ENCODE measurements at regions not wholly inside any gene's neighbourhood (a gene's known extent, or its start where the extent isn't known, plus 50 kb on each side); places are given as distances from the start of the nearest gene placed in this dataset.

DNA sequence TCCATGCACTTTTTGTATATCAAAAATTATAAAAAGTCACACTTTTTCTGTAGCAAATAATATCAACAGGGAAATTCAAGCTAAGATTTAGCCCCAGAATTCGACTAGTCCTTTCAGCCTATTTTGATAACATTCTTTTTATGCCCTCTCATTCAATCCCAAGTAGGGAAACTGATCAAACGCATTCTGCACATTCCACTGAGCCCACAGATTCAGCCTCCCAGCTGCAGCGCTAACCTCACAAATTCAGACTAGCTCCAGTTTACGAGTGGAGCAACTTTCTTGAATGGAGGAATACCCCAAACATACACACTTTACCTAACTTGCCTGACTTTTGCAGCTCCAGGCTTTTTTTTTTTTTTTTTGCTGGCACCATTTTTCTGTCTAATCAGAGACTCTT is 70.3 kb upstream of the HEY2 start:
- Histone ChIP-seq H3K27ac (ENCODE audit: low read depth, low read length) (no peak overlapping the region), H3K4me3 (ENCODE audit: low read length) (no peak overlapping the region), H3K27me3 (ENCODE audit: control insufficient read depth in 2 of 2, insufficient read depth in 2 of 2, low read length in 2 of 2) (peaks cover 0 to 2% of the 10 kb centered on the region in 2 donors), H3K4me1 (ENCODE audit: control insufficient read depth in 2 of 2, insufficient read depth in 2 of 2, low read length in 2 of 2) (no peaks in the 10 kb centered on the region), H3K36me3 (ENCODE audit: control insufficient read depth in 2 of 3, insufficient read depth in 3 of 3, low read length in 3 of 3) (no peaks in the 10 kb centered on the region), H3K9me3 (ENCODE audit: control insufficient read depth in 2 of 3, low read length in 3 of 3) (no peaks in the 10 kb centered on the region)
- intact Hi-C loops (cut with micrococcal nuclease): no loop called here
- ChIA-PET POLR2A (no interaction called here), CTCF (no interaction called here)
- Mint-ChIP-seq H3K27me3 (peaks cover 27 to 47% (median 33%) of the 10 kb centered on the region in 5 donors), H3K4me3 (no peak overlapping the region), H3K36me3 (peaks cover 0 to 9% (median 0%) of the 10 kb centered on the region in 5 donors), H3K9me3 (peaks cover 0 to 12% (median 4%) of the 10 kb centered on the region in 11 donors), H3K4me1 (peaks cover 0 to 13% (median 9%) of the 10 kb centered on the region in 7 donors), H3K27ac (peak overlapping the region in 1 of 9 donors; percentile 71)
- DNase-seq: no peak
- no peak for ATAC-seq

DNA sequence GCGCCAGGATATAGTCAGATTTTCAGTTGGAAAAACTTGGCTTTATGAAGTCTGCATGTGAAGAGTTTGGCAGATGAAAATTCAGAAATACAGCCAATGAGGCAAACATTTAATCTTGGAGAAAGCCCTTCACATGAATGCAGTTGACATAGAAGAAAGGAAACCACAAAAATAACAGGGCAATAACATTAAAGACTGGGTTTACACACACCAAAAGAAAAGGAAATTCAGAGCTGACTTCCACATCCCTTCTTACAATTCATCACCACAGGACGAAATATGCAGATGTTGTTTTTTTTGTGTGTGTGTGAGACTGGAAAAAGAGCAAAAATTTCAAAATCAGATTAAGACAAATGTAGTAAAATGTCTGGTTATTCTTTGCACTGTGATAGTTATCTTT is 69.8 kb upstream of the HEY2 start:
- Mint-ChIP-seq H3K4me1 (peaks cover 0 to 13% (median 9%) of the 10 kb centered on the region in 7 donors), H3K4me3 (peak overlapping the region in 1 of 10 donors; percentile 24), H3K36me3 (peaks cover 0 to 9% (median 0%) of the 10 kb centered on the region in 5 donors), H3K27ac (no peak overlapping the region), H3K9me3 (peaks cover 0 to 12% (median 4%) of the 10 kb centered on the region in 11 donors), H3K27me3 (peaks cover 27 to 43% (median 32%) of the 10 kb centered on the region in 5 donors)
- Histone ChIP-seq H3K36me3 (ENCODE audit: control insufficient read depth in 2 of 3, insufficient read depth in 3 of 3, low read length in 3 of 3) (no peaks in the 10 kb centered on the region), H3K9me3 (ENCODE audit: control insufficient read depth in 2 of 3, low read length in 3 of 3) (no peaks in the 10 kb centered on the region), H3K4me3 (ENCODE audit: low read length) (no peak overlapping the region), H3K4me1 (ENCODE audit: control insufficient read depth in 2 of 2, insufficient read depth in 2 of 2, low read length in 2 of 2) (no peaks in the 10 kb centered on the region), H3K27ac (ENCODE audit: low read depth, low read length) (no peak overlapping the region), H3K27me3 (ENCODE audit: control insufficient read depth in 2 of 2, insufficient read depth in 2 of 2, low read length in 2 of 2) (peaks cover 0 to 2% of the 10 kb centered on the region in 2 donors)
- CTCF ChIA-PET: no interaction called here
- ATAC-seq (no peak), DNase-seq (no peak)
- POLR2A ChIA-PET: no interaction called here
- intact Hi-C loops (cut with micrococcal nuclease): no loop called here

DNA sequence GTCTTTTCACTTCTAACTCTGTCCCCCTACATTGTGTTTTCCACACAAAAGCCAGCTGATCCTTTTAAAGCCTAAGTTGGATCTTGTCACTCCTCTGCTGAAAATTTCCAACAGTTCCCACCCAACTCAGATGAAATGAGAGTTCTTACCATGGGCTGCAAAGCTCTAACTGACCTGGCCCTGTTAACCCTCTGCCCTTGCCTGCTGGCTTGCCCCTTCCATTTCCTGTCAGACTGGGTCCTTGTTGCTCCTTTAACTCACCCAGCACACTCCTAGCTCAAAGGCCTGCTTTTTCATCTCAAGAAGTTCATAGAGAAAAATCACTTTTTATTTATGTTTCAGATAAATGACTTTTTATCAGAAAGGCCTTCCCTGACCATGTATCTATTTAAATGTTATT is 66.5 kb upstream of the HEY2 start:
- Histone ChIP-seq H3K36me3 (ENCODE audit: control insufficient read depth in 2 of 3, insufficient read depth in 3 of 3, low read length in 3 of 3) (no peaks in the 10 kb centered on the region), H3K9me3 (ENCODE audit: control insufficient read depth in 2 of 3, low read length in 3 of 3) (no peaks in the 10 kb centered on the region), H3K4me1 (ENCODE audit: control insufficient read depth in 2 of 2, insufficient read depth in 2 of 2, low read length in 2 of 2) (no peaks in the 10 kb centered on the region), H3K27ac (ENCODE audit: low read depth, low read length) (no peak overlapping the region), H3K27me3 (ENCODE audit: control insufficient read depth in 2 of 2, insufficient read depth in 2 of 2, low read length in 2 of 2) (no peaks in the 10 kb centered on the region), H3K4me3 (ENCODE audit: low read length) (no peak overlapping the region)
- intact Hi-C loops (cut with micrococcal nuclease): no loop called here
- peaks cover 27 to 38% (median 36%) of the 10 kb centered on the region in 5 donors for H3K27me3 Mint-ChIP-seq
- no peak overlapping the region for H3K27ac Mint-ChIP-seq
- peaks cover 0 to 13% (median 9%) of the 10 kb centered on the region in 7 donors for H3K4me1 Mint-ChIP-seq
- H3K36me3 Mint-ChIP-seq: peaks cover 0 to 9% (median 0%) of the 10 kb centered on the region in 5 donors
- CTCF ChIA-PET: no interaction called here
- H3K9me3 Mint-ChIP-seq: peaks cover 0 to 26% (median 5%) of the 10 kb centered on the region in 11 donors
- no peak overlapping the region for H3K4me3 Mint-ChIP-seq
- no peak for ATAC-seq
- DNase-seq: no peak
- POLR2A ChIA-PET: no interaction called here

DNA sequence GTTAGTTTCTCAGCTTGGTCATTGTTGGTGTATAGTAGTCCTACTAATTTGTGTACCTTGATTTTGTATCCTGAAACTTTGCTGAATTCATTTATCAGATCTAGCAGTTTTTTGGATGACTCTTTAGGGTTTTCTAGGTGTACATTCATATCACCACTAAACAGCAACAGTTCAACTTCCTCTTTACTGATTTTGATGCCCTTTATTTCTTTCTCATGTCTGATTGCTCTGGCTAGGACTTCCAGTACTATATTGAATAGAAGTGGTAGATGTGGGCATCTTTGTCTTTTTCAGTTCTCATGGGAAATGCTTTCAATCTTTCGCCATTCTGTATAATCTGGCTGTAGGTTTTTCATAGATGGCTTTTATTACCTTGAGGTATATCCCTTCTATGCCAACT is 61.3 kb upstream of the HEY2 start:
- H3K27me3 ChIP-seq (ENCODE audit: control insufficient read depth in 2 of 2, insufficient read depth in 2 of 2, low read length in 2 of 2): no peaks in the 10 kb centered on the region
- POLR2A ChIA-PET: no interaction called here
- peaks cover 31 to 56% (median 36%) of the 10 kb centered on the region in 5 donors for H3K27me3 Mint-ChIP-seq

DNA sequence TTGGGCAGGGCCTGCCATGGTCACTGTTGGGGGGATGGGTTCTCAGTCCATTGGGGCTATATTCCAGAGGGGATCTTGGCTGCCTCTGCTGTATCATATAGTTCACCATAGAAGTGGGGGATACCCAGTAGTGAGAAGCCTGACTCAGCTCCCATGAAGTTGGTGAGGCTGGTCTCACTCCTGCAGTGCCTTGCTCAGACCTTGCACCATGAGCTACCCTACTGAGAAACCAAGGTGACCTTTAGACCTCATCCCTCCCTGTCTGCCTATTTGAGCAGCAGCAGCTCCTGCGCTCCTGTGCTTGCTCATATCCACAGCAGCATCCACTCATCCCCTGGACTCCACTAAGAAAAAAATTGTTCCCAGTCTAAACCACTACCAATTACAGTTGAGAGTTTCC is 56.0 kb upstream of the HEY2 start:
- Histone ChIP-seq H3K4me1 (ENCODE audit: control insufficient read depth in 2 of 2, insufficient read depth in 2 of 2, low read length in 2 of 2) (no peaks in the 10 kb centered on the region), H3K4me3 (ENCODE audit: low read length) (no peak overlapping the region), H3K27ac (ENCODE audit: low read depth, low read length) (no peak overlapping the region), H3K36me3 (ENCODE audit: control insufficient read depth in 2 of 3, insufficient read depth in 3 of 3, low read length in 3 of 3) (no peaks in the 10 kb centered on the region), H3K27me3 (ENCODE audit: control insufficient read depth in 2 of 2, insufficient read depth in 2 of 2, low read length in 2 of 2) (no peaks in the 10 kb centered on the region), H3K9me3 (ENCODE audit: control insufficient read depth in 2 of 3, low read length in 3 of 3) (no peaks in the 10 kb centered on the region)
- H3K27ac Mint-ChIP-seq: no peak overlapping the region
- intact Hi-C loops (cut with micrococcal nuclease): no loop called here
- DNase-seq (no peak), ATAC-seq (no peak)
- H3K4me1 Mint-ChIP-seq: no peaks in the 10 kb centered on the region
- peaks cover 0 to 13% (median 0%) of the 10 kb centered on the region in 5 donors for H3K36me3 Mint-ChIP-seq
- H3K9me3 Mint-ChIP-seq: peaks cover 2 to 37% (median 25%) of the 10 kb centered on the region in 11 donors
- peaks cover 41 to 62% (median 50%) of the 10 kb centered on the region in 5 donors for H3K27me3 Mint-ChIP-seq
- no peak overlapping the region for H3K4me3 Mint-ChIP-seq
- CTCF ChIA-PET: interaction anchor here (1.3 kb wide), 1 partner anchor 9 kb away, joined by 3 read pairs; no protein-coding TSS in a partner anchor
- POLR2A ChIA-PET: no interaction called here

More for the DNA sequence above, 61.3 kb upstream of the HEY2 start:
- Mint-ChIP-seq H3K4me3 (no peak overlapping the region), H3K4me1 (no peaks in the 10 kb centered on the region), H3K27ac (no peak overlapping the region), H3K36me3 (peaks cover 0 to 14% (median 0%) of the 10 kb centered on the region in 5 donors), H3K9me3 (peaks cover 2 to 57% (median 23%) of the 10 kb centered on the region in 11 donors)
- Histone ChIP-seq H3K36me3 (ENCODE audit: control insufficient read depth in 2 of 3, insufficient read depth in 3 of 3, low read length in 3 of 3) (no peaks in the 10 kb centered on the region), H3K4me1 (ENCODE audit: control insufficient read depth in 2 of 2, insufficient read depth in 2 of 2, low read length in 2 of 2) (no peaks in the 10 kb centered on the region), H3K27ac (ENCODE audit: low read depth, low read length) (no peak overlapping the region), H3K9me3 (ENCODE audit: control insufficient read depth in 2 of 3, low read length in 3 of 3) (no peaks in the 10 kb centered on the region), H3K4me3 (ENCODE audit: low read length) (no peak overlapping the region)
- DNase-seq (no peak), ATAC-seq (no peak)
- CTCF ChIA-PET: no interaction called here
- intact Hi-C loops (cut with micrococcal nuclease): no loop called here

DNA sequence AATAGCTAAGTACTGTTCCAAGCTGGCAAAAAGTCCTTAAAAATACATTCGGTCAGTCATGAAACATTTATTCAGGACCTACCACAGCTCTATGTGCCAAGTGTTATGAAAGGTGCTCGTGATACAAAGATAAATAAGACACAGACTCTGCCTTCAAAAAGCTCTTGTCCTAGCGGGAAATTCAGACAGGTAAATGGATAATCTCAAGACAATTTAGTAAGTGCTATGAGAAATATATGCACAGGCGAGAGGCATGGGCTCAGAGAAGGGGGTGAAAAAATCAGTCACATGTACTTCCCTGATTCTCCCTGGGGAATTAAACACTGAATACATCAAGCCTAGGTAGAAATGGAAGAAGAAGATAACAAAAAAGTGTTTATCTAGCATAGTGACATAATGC is 49.8 kb upstream of the HEY2 start:
- Histone ChIP-seq H3K27ac (ENCODE audit: low read depth, low read length) (no peak overlapping the region), H3K4me3 (ENCODE audit: low read length) (no peak overlapping the region), H3K27me3 (ENCODE audit: control insufficient read depth in 2 of 2, insufficient read depth in 2 of 2, low read length in 2 of 2) (no peaks in the 10 kb centered on the region), H3K36me3 (ENCODE audit: control insufficient read depth in 2 of 3, insufficient read depth in 3 of 3, low read length in 3 of 3) (no peaks in the 10 kb centered on the region), H3K4me1 (ENCODE audit: control insufficient read depth in 2 of 2, insufficient read depth in 2 of 2, low read length in 2 of 2) (no peaks in the 10 kb centered on the region), H3K9me3 (ENCODE audit: control insufficient read depth in 2 of 3, low read length in 3 of 3) (no peaks in the 10 kb centered on the region)
- ATAC-seq: no peak
- ChIA-PET POLR2A (no interaction called here), CTCF (no interaction called here)
- intact Hi-C loops (cut with micrococcal nuclease): loop anchor here in 1 of 2 donors (5.0 kb wide), 1 partner anchor 53 kb away; no protein-coding TSS in a partner anchor
- Mint-ChIP-seq H3K4me1 (no peaks in the 10 kb centered on the region), H3K4me3 (no peak overlapping the region), H3K27ac (no peak overlapping the region), H3K27me3 (peaks cover 11 to 32% (median 15%) of the 10 kb centered on the region in 5 donors), H3K36me3 (no peaks in the 10 kb centered on the region), H3K9me3 (peaks cover 0 to 6% (median 0%) of the 10 kb centered on the region in 11 donors)
- DNase-seq: no peak
